ENCODE measurements at regions not wholly inside any gene's neighbourhood (a gene's known extent, or its start where the extent isn't known, plus 50 kb on each side); places are given as distances from the start of the nearest gene placed in this dataset.
A peak's percentile ranks its signal among the peaks of the same experiment; 100 is the strongest.
"Not testable (repeated sequence)": the region's sequence is repeated elsewhere in the genome, so short reads cannot be mapped to it uniquely, and the experiment has no call there.

GRCh38 chr15:35282965-35283496 lies 197.9 kb upstream of the NANOGP8 start:
- DNase-seq (ENCODE audit: low read depth): no peak

GRCh38 chr15:35281515-35281914 lies 196.4 kb upstream of the NANOGP8 start:
- DNase-seq (ENCODE audit: low read depth): peak; percentile 45

GRCh38 chr15:35279811-35280210 lies 194.7 kb upstream of the NANOGP8 start:
- DNase-seq (ENCODE audit: low read depth): no peak

- DNase-seq (ENCODE audit: low read depth): peak; percentile 64
Observed at GRCh38 chr15:35271371-35272043, 186.4 kb upstream of the NANOGP8 start.

- DNase-seq (ENCODE audit: low read depth): no peak
Observed at GRCh38 chr15:35260941-35261340, 175.8 kb upstream of the NANOGP8 start.

GRCh38 chr15:35260274-35260673 lies 175.2 kb upstream of the NANOGP8 start:
- not testable (repeated sequence) for DNase-seq (ENCODE audit: low read depth)

GRCh38 chr15:35256551-35256950 lies 171.5 kb upstream of the NANOGP8 start:
- DNase-seq (ENCODE audit: low read depth): peak; percentile 15

GRCh38 chr15:35256141-35256540 lies 171.0 kb upstream of the NANOGP8 start:
- DNase-seq (ENCODE audit: low read depth): peak; percentile 2

GRCh38 chr15:35254908-35255307 lies 169.8 kb upstream of the NANOGP8 start:
- not testable (repeated sequence) for DNase-seq (ENCODE audit: low read depth)

GRCh38 chr15:35254062-35254461 lies 169.0 kb upstream of the NANOGP8 start:
- DNase-seq (ENCODE audit: low read depth): no peak

- no peak for DNase-seq (ENCODE audit: low read depth)
Observed at GRCh38 chr15:35252351-35252865, 167.3 kb upstream of the NANOGP8 start.

GRCh38 chr15:35247150-35247549 lies 162.1 kb upstream of the NANOGP8 start:
- no peak for DNase-seq (ENCODE audit: low read depth)

GRCh38 chr15:35246451-35246850 lies 161.4 kb upstream of the NANOGP8 start:
- no peak for DNase-seq (ENCODE audit: low read depth)

- DNase-seq (ENCODE audit: low read depth): not testable (repeated sequence)
Observed at GRCh38 chr15:35245681-35246080, 160.6 kb upstream of the NANOGP8 start.

GRCh38 chr15:35244227-35244626 lies 159.1 kb upstream of the NANOGP8 start:
- peak; percentile 1 for DNase-seq (ENCODE audit: low read depth)

GRCh38 chr15:35243758-35244157 lies 158.7 kb upstream of the NANOGP8 start:
- peak; percentile 11 for DNase-seq (ENCODE audit: low read depth)

GRCh38 chr15:35239693-35240092 lies 154.6 kb upstream of the NANOGP8 start:
- DNase-seq (ENCODE audit: low read depth): not testable (repeated sequence)

- not testable (repeated sequence) for DNase-seq (ENCODE audit: low read depth)
Observed at GRCh38 chr15:35238448-35238847, 153.4 kb upstream of the NANOGP8 start.

GRCh38 chr15:35229085-35229484 lies 144.0 kb upstream of the NANOGP8 start:
- DNase-seq (ENCODE audit: low read depth): no peak

- DNase-seq (ENCODE audit: low read depth): no peak
Observed at GRCh38 chr15:35218215-35218614, 133.1 kb upstream of the NANOGP8 start.

- DNase-seq (ENCODE audit: low read depth): no peak
Observed at GRCh38 chr15:35215093-35215492, 130.0 kb upstream of the NANOGP8 start.

- no peak for DNase-seq (ENCODE audit: low read depth)
Observed at GRCh38 chr15:35211240-35211902, 126.3 kb upstream of the NANOGP8 start.

- DNase-seq (ENCODE audit: low read depth): no peak
Observed at GRCh38 chr15:35210370-35210769, 125.3 kb upstream of the NANOGP8 start.
